Endothelial cell of hepatic sinusoid (primary cell): ENCODE measurements at regions not wholly inside any gene's neighbourhood (a gene's known extent, or its start where the extent isn't known, plus 50 kb on each side); places are given as distances from the start of the nearest gene placed in this dataset.

Experiments
- in situ Hi-C: cut with HindIII; loops from 2 replicates; pipeline ENCODE4 v1.10.0; 2017; ENCODE audit warnings: low sequenced_read_pairs

DNA sequence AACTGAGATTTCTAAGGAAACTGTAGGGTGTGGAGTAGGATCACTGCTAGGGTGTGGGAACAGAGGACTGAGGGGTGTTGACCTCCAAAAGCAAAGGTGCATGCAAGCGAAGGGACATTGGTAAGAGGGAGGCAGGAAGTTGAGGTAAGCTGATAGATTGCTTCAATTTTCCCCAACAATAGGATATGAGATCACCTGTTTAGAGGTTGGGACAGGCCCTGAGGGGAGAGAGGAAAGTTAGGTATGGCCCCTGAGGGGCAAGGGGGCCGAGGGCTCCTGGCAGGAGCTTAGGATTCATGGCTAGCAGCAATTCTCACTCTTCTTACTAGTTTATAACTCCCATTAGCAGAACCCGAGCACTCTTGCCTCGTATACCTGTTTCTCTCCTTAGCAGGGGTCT, 106.8 kb upstream of the RPS6KA2 start:
- in situ Hi-C loops: no loop called here

- in situ Hi-C loops: no loop called here
Observed at GRCh38 chr6:166729658-166730057, 102.6 kb upstream of the RPS6KA2 start.

DNA sequence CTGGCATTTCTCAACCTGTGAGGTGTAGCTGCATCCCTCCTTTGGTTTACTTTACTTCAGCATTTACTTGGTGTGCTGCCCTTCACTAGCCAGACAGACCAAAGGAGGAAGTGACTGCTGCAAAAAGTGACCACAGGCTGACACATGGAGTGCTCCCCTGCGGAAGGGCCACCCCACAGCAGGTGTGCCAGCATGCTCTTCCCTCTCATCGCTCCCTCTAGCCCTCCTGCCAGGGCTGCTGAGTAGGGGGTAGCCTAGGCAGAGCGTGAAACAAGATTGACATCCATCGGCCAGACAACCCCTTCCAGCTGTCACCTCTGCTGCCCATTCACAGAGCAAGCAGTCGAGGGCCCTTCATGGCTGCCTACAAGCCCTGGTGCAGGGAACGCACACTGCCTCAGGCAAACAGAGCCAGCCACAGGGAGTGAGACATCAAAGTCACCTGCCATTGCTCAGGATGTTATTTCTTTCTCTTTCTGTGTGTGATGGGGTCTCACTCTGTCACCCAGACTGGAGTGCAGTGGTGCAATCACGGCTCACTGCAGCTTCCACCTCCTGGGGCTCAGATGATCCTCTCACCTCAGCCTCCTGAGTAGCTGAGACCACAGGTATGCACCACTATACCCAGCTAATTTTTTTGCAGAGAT, 102.0 kb upstream of the RPS6KA2 start:
- in situ Hi-C loops: no loop called here

GRCh38 chr6:166726201-166726600, 99.2 kb upstream of the RPS6KA2 start:
- in situ Hi-C loops: no loop called here

DNA sequence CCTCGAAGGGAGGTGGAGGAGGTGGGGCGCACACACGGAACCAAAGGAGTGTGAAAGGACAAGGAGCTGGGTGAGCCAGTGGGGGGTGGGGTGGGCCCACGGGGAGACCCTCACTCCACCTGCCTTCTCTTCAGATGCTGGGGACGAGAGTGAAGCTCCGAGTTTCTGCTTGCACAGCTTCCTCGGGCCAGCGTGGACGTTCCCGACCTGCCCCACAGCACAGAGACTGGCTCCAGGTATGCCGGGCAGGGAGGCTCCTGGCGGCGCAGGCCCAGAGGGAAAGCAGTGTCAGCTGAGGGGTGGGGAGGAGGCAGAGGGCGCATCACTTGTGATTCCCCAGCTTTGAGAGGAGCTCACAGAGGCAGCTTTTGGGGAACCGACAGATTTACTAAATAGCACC, 98.5 kb upstream of the RPS6KA2 start:
- in situ Hi-C loops: no loop called here

DNA sequence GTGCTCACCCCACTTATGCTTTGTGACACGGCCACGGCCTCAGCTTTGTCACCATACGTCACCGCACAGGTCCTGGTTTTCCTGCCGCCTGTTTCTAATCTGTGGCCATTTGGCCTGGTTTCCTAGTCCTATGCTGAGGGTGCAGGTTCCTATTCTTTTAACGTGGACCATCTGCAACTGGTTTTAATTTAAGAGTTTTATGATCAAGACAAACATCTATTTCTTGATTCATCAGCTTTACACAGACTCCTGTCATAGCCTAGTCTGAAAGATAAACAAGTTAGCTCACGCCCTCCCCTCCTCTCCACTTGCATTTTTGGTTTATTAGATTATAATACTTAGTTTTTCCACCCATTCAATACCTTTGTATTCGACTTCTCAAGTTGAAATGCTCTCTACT, 97.5 kb upstream of the RPS6KA2 start:
- in situ Hi-C loops: no loop called here

GRCh38 chr6:166722785-166723184, 95.7 kb upstream of the RPS6KA2 start:
- in situ Hi-C loops: no loop called here

- in situ Hi-C loops: no loop called here
Observed at GRCh38 chr6:166721576-166721975, 94.5 kb upstream of the RPS6KA2 start.

GRCh38 chr6:166720856-166721255, 93.8 kb upstream of the RPS6KA2 start:
- in situ Hi-C loops: no loop called here

DNA sequence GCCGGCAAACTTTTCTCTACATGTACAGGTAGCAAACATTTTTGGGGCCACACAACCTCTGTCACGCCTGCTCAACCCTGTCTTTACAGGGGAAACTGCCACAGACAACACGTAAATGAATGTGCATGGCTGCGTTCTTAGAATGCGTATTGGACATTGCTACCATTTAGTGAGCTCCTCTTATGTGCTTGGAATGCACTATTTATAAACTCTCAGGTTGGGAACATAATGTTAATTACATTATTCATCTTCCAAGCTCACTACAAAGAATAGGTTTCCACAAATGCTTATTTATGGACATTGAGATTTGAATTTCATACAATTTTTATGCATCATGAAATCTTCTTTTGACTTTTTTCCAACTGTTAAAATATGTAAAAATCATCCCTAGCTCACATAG, 92.0 kb upstream of the RPS6KA2 start:
- in situ Hi-C loops: no loop called here

- in situ Hi-C loops: no loop called here
Observed at GRCh38 chr6:166718516-166718915, 91.5 kb upstream of the RPS6KA2 start.

DNA sequence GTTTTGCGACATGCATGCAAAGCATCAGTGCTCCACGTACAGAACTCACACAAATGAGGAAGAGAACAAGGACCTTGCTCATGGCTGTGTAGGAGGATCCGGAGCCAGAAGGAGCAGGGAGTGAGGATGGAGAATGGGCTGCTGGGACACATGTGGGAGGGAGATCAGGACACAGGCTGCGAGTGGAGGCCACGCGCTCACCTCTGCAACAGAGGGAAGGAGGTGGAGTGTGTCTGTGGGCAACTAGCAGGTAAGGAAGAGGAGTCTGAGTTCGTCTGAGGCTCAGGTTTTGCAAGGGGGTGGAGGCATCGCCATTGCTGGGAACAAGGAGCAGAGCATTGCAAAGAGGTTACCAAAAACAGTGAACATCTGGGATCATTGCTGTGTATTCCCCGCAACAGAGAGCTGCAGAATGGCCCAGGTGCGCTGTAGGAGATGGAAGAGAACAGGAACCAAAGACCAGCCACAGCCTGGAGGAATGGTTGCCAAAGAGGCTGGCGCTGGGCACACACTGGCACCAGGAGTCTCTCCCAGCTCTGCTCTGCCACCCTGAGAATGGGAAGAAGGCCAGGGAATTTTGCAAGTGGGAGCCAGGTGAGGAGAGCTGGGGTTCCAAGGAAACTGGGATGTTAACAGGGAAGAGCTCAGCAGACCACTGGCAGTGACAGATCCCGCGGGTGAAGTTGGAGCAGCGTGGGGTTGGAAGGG, 90.0 kb upstream of the RPS6KA2 start:
- in situ Hi-C loops: no loop called here

- in situ Hi-C loops: no loop called here
Observed at GRCh38 chr6:166715992-166716391, 88.9 kb upstream of the RPS6KA2 start.

DNA sequence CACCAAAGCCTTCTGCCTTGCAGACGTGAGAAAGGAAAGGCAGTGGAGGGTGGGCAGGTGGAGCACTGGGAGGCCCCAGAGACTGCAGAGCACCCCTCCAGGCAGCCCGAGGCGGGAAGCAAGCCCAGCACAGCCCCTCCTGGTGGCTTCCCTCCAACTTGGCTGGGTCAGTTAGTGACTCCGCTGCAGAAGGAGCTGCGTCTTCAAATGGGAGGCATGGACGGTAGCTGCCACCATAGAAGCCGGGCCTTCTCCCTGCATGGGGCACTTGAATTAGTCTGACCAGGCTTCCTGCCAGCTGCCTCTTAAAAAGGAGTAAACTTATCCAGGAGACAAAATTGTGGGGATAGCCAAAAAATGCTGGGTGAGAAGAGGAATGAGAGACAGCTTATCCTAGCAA, 88.0 kb upstream of the RPS6KA2 start:
- in situ Hi-C loops: no loop called here

DNA sequence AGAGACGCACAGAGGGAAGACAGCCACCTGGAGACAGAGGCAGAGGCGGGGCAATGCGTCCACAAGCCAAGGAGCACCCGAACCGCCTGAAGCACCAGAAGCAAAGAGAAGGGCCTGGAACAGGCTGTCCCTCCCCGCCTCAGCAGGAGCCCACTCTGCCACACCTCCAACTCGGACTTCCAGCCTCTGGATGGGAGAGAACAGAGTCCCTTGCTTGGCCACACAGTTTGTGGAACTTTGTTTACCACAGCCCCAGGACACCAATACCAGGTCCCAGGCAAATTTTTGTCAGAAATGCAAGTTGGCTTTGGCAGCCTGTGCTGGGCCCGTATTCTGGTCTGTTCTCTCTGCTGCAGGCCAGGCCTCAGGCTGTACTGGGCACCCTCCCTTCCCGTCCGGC, 87.5 kb upstream of the RPS6KA2 start:
- in situ Hi-C loops: no loop called here

GRCh38 chr6:166714187-166714510, 87.1 kb upstream of the RPS6KA2 start:
- in situ Hi-C loops: no loop called here

DNA sequence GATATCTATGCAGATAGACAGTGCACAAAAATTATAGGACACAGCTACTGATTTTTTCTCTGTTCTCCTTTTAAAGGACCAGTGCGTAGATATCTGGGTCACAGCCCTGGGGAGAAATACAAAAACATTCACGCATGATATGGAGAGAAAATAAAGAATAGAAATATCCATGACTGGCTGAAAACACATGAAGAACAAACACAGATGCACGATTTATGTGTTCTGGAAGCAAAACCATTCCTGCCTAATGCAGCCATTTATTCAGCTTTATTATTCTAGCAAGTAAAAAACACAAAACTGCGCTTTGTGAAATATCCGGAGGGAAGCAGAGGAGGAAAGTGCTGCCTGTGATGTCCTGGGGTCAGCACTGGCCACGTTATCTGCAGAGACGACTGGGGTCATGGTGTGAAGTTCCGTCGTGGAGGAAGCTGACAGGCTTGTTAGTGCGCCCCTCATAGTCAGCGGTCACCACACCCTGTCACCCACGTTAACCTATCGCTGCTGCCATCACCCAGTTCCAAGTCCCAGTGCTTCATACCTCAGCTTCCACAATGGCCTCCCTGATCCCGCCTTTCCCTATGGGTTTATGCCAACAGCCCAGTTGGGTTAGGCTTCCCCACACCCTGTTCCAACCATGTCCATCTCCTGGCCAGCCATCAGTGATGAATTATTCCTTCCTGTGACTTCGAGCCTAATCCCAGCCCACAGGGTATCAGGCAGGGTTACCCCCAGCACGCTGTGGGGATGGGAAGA, 86.6 kb upstream of the RPS6KA2 start:
- in situ Hi-C loops: no loop called here

DNA sequence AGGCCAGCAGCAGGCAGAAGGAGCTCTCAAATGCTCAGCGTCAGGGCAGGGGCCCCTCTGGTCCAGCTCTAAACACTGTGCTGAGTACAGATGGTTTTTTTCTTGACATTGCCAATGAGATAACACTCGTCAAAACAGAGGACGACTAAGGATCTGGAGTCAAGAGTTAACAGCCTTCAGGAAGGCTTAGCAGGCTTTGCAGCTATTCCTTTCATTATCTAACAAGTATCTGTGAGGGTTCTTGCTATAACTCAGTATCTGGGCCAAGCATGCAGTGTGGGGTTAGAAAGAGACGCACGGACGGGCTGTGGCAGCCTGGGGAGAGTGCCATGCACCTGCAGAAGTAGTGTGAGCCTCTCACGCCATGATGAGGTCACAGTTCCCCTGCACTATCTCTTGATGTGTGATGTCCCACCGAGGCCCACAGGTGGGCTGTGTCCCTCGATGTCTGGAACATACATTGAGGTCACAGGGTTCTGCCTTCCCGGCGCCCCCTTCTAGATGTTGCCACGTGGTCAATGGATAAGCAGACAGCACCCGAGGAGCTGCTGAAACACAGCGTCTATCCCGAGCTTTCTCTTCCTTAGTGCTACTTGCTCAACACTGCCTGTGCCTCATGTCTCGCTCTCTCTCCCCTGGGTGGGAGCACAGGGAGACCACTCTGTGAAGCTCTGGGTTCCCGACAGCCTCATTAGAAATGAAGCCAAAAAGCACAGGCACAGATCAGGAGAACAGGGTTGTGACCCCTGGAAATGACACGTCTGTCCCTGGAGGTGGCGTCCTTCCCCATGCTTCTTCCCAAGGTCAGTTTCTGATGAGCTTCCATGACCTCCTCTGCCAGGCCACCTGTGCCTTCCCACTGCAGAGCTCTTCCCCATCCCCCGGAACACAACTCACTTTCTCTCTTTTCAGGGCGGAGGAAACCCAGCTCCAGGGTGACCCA, 85.5 kb upstream of the RPS6KA2 start:
- in situ Hi-C loops: no loop called here

- in situ Hi-C loops: no loop called here
Observed at GRCh38 chr6:166710084-166710483, 83.0 kb upstream of the RPS6KA2 start.

- in situ Hi-C loops: no loop called here
Observed at GRCh38 chr6:166708460-166708859, 81.4 kb upstream of the RPS6KA2 start.

DNA sequence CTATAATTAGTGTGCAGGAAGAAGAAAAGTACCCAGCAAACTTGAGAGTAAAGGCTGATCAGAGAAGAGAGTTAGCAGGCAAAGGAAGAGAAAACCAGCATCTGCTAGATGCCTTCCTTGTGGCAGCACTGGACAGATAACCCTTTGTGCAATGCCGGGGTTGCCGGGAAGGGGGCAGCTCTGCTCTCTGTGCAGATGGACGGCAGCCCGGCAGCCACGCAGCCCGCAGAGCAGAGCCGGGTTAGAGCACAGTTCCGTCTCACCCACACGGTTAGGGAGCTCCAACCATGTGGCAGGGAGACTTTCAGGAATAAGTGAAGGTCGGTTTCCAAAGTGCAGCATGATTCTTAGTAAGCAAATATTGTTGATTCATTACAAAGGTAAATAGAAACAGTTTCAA, 80.0 kb upstream of the RPS6KA2 start:
- in situ Hi-C loops: no loop called here
